Pancreas (tissue), 10 donors: ENCODE measurements at regions not wholly inside any gene's neighbourhood (a gene's known extent, or its start where the extent isn't known, plus 50 kb on each side); places are given as distances from the start of the nearest gene placed in this dataset.

ENCODE experiments used
- ATAC-seq, 4 donors: fragments of 200-7000 bp; cut with Tn5 transposase; one replicate each; pipeline versions ENCODE4 v1.8.0 to v1.9.1; 2020; ENCODE audit warnings: mild to moderate bottlenecking in 4 of 4, moderate library complexity in 4 of 4
- DNase-seq, 6 donors: peaks; one replicate each; pipeline ENCODE4 v3.0.0-alpha.2; 2020
- FAIRE-seq: peaks from 2 replicates; lab custom pipeline; 2012; peaks lifted over from hg19 to GRCh38; lab: Jason Lieb, UNC
- H3K27ac ChIP-seq, 4 donors: fragments of 200-600 bp; sonication (generic); 1 replicate in 3 of 4; 2 replicates in 1 of 4; pipeline versions ENCODE4 v1.5.0 to v1.8.0; 2020
- H3K27me3 ChIP-seq, 4 donors: fragments of 200-600 bp; one replicate each; pipeline ENCODE4 v1.8.0; 2021
- H3K36me3 ChIP-seq, 3 donors: fragments of 200-600 bp; sonication (generic) in 1 of 3; one replicate each; pipeline versions ENCODE4 v1.5.0 to v1.8.0; 2020 to 2021
- H3K4me1 ChIP-seq, 3 donors: fragments of 200-600 bp; one replicate each; pipeline ENCODE4 v1.8.0; 2021
- H3K4me3 ChIP-seq, 4 donors: fragments of 200-600 bp; sonication (generic) in 2 of 4; one replicate each; pipeline versions ENCODE4 v1.5.0 to v1.8.0; 2020 to 2021
- H3K9me3 ChIP-seq, 4 donors: fragments of 200-600 bp; one replicate each; pipeline ENCODE4 v1.8.0; 2021
- CTCF ChIP-seq, 4 donors: fragments of 200-600 bp; sonication (generic) in 3 of 4; IDR thresholded peaks; one replicate each; pipeline versions ENCODE4 v1.5.0 to v1.8.0; 2021; ENCODE audit warnings: antibody characterized with exemption in 4 of 4
- WGBS, 2 donors: extraction: QIAGEN DNeasy Blood & Tissue Kit; methylation state at CpG; one replicate each; pipeline ENCODE4 v1.1.7; 2013; 5-methylcytosine and 5-hydroxymethylcytosine counted together
- intact Hi-C, 3 donors: fragments of 100-400 bp; cut with DNase I; formaldehyde crosslinking; loops; one replicate each; pipeline versions ENCODE4 v1.11.1 to v1.14.2; 2022
- donor health status: healthy with polysubstance abuse.
- donor health status: DM: no; HTN: no; CAD: no; lungs with moderate emphysema.
- donor health status: DM: no; HTN: no; CAD: no.
- donor health status: control.
- donor health status: control.
- donor health status: Bipolar disorder and iron deficiency.
- donor health status: DM: yes; HTN: yes; CAD: no.
- donor health status: DM: no; HTN: no; CAD: no.
- donor health status: DM: no; HTN: no; CAD: no.
- donor health status: DM: yes; HTN: yes; CAD: no.

- intact Hi-C loops = no loop called here
- FAIRE-seq = no peak
- no peak for DNase-seq
These were observed 89.5 kb upstream of the SNX19 start for GRCh38 chr11:131005829-131006228.

GRCh38 chr11:131025020-131025419, 108.7 kb upstream of the SNX19 start:
- WGBS, 2 donors = 82 to 83% methylated on average over 1 of the region's 1 CpG
- H3K9me3 ChIP-seq = no peaks in the 10 kb centered on the region
- no peaks in the 10 kb centered on the region for H3K27me3 ChIP-seq
- FAIRE-seq (no peak), ATAC-seq (peak in 1 of 4 donors; percentile 65), DNase-seq (no peak)
- no peak overlapping the region for H3K4me3 ChIP-seq
- no peak for TF ChIP-seq CTCF (IDR thresholded peaks at IDR 0.05)
- intact Hi-C loops = no loop called here
- no peak overlapping the region for H3K27ac ChIP-seq
- H3K36me3 ChIP-seq = no peaks in the 10 kb centered on the region
- no peaks in the 10 kb centered on the region for H3K4me1 ChIP-seq

More at GRCh38 chr11:131005829-131006228, 89.5 kb upstream of the SNX19 start:
- Histone ChIP-seq H3K27ac (no peak overlapping the region), H3K27me3 (peaks cover 0 to 11% (median 0%) of the 10 kb centered on the region in 4 donors), H3K36me3 (no peaks in the 10 kb centered on the region), H3K4me3 (no peak overlapping the region), H3K4me1 (no peaks in the 10 kb centered on the region), H3K9me3 (no peaks in the 10 kb centered on the region)
- TF ChIP-seq CTCF (IDR thresholded peaks at IDR 0.05) = no peak
- WGBS, 2 donors = 87 to 95% methylated on average over 3 of the region's 3 CpGs
- no peak for ATAC-seq

- Histone ChIP-seq H3K4me1 (no peaks in the 10 kb centered on the region), H3K36me3 (no peaks in the 10 kb centered on the region), H3K9me3 (no peaks in the 10 kb centered on the region), H3K27ac (no peak overlapping the region), H3K4me3 (no peak overlapping the region), H3K27me3 (no peaks in the 10 kb centered on the region)
- no peak for FAIRE-seq
- WGBS, 2 donors = 22 to 23% methylated on average over 7 of the region's 7 CpGs
- TF ChIP-seq CTCF (IDR thresholded peaks at IDR 0.05) = no peak
- no peak for DNase-seq
- intact Hi-C loops = no loop called here
- ATAC-seq = peak in 2 of 4 donors; percentile 35 to 40
These were observed 109.3 kb upstream of the SNX19 start for GRCh38 chr11:131025421-131026125.

- Histone ChIP-seq H3K4me1 (no peaks in the 10 kb centered on the region), H3K9me3 (no peaks in the 10 kb centered on the region), H3K36me3 (no peaks in the 10 kb centered on the region), H3K27me3 (no peaks in the 10 kb centered on the region), H3K27ac (no peak overlapping the region), H3K4me3 (no peak overlapping the region)
- ATAC-seq = no peak
- FAIRE-seq = no peak
- DNase-seq = no peak
- intact Hi-C loops = no loop called here
- 63 to 86% methylated on average over 2 of the region's 2 CpGs for WGBS, 2 donors
- no peak for TF ChIP-seq CTCF (IDR thresholded peaks at IDR 0.05)
These were observed 111.2 kb upstream of the SNX19 start for GRCh38 chr11:131027491-131027890.

- Histone ChIP-seq H3K27ac (no peak overlapping the region), H3K9me3 (no peaks in the 10 kb centered on the region), H3K4me1 (no peaks in the 10 kb centered on the region), H3K36me3 (no peaks in the 10 kb centered on the region), H3K4me3 (no peak overlapping the region), H3K27me3 (peaks cover 0 to 3% (median 2%) of the 10 kb centered on the region in 4 donors)
- WGBS, 2 donors = 24 to 34% methylated on average over 5 of the region's 5 CpGs
- no peak for FAIRE-seq
- TF ChIP-seq CTCF (IDR thresholded peaks at IDR 0.05) = no peak
- ATAC-seq = peak in 2 of 4 donors; percentile 59 to 82
- intact Hi-C loops = no loop called here
- DNase-seq = peak in 1 of 6 donors; percentile 29
These were observed 116.9 kb upstream of the SNX19 start for GRCh38 chr11:131033151-131033651.
